ENCODE measurements at regions not wholly inside any gene's neighbourhood (a gene's known extent, or its start where the extent isn't known, plus 50 kb on each side); places are given as distances from the start of the nearest gene placed in this dataset.

DNA sequence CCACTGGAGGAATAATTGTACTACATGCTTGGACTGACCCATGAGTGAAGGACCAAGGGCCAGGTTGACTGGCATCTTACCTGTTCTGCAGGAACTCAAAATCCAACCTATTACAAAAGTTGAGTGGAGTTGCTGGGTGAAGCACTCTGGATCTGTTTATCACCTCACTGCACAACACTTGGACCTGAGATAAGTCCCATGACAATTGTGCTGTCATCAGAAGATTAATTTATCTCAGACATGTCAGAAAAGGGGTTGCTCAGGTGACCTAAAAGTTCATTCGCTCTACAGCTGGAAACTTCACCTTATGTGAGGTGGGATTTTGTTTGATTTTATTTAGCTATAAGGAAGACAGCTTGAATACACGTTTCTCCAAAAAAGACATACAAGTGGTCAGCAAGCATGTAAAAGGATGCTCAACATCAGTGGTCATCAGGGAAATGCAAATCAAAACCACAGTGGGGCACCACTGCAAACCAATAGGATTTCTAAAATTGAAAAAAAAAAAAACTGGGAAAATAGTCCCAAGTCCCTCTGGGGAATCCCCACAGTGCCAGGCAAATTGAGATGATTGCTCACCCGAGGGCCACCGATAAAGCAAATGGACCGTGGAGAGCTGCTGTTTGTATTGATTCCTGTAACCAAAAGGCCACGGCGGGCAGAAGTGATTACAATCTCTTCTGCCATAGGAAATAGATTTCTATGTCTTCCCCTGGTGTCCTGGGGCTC, 65.8 kb upstream of the SLC35F5 start:
- TF ChIP-seq, protein P1, sequence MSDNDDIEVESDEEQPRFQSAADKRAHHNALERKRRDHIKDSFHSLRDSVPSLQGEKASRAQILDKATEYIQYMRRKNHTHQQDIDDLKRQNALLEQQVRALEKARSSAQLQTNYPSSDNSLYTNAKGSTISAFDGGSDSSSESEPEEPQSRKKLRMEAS (IDR thresholded peaks at IDR 0.05) = no peak
- no peak for TF ChIP-seq USF1 (IDR thresholded peaks at IDR 0.05)
- TF ChIP-seq FOXM1 (IDR thresholded peaks at IDR 0.05; ENCODE audit: borderline replicate concordance, low read depth) = no peak
- TF ChIP-seq REST (IDR thresholded peaks at IDR 0.05; ENCODE audit: low read depth) = no peak
- TF ChIP-seq EGR1 (IDR thresholded peaks at IDR 0.05) = no peak
- TF ChIP-seq NFIC (IDR thresholded peaks at IDR 0.05) = no peak
- no peak for TF ChIP-seq RAD21 (IDR thresholded peaks at IDR 0.05; ENCODE audit: low read depth)
- no peak for TF ChIP-seq TAF1 (IDR thresholded peaks at IDR 0.05; ENCODE audit: low read depth)
- TF ChIP-seq TCF12 (IDR thresholded peaks at IDR 0.05; ENCODE audit: low read depth) = no peak
- TF ChIP-seq CREB1 (IDR thresholded peaks at IDR 0.05; ENCODE audit: low read depth) = no peak
- TF ChIP-seq YY1 (IDR thresholded peaks at IDR 0.05; ENCODE audit: low read depth) = no peak
- no peak for TF ChIP-seq TEAD4 (IDR thresholded peaks at IDR 0.05)
- TF ChIP-seq EP300 (IDR thresholded peaks at IDR 0.05; ENCODE audit: borderline replicate concordance) = no peak
- no peak for TF ChIP-seq CEBPB (IDR thresholded peaks at IDR 0.05)
- TF ChIP-seq ZBTB7A (IDR thresholded peaks at IDR 0.05; ENCODE audit: low read depth) = no peak

GRCh38 chr2:113818382-113818951, 62.0 kb upstream of the SLC35F5 start:
- TF ChIP-seq NFIC (IDR thresholded peaks at IDR 0.05) (peak; percentile 76), TAF1 (IDR thresholded peaks at IDR 0.05; ENCODE audit: low read depth) (no peak), FOXM1 (IDR thresholded peaks at IDR 0.05; ENCODE audit: borderline replicate concordance, low read depth) (no peak), EP300 (IDR thresholded peaks at IDR 0.05; ENCODE audit: borderline replicate concordance) (peak; percentile 41; the same call in 1 of the 2 replicates), TEAD4 (IDR thresholded peaks at IDR 0.05) (peak; percentile 85), REST (IDR thresholded peaks at IDR 0.05; ENCODE audit: low read depth) (no peak)
- TF ChIP-seq, protein P1 (IDR thresholded peaks at IDR 0.05) = peak; percentile 66

GRCh38 chr2:113812204-113812603, 55.8 kb upstream of the SLC35F5 start:
- no peak for TF ChIP-seq USF1 (IDR thresholded peaks at IDR 0.05)
- no peak for TF ChIP-seq TEAD4 (IDR thresholded peaks at IDR 0.05)
- no peak for TF ChIP-seq CEBPB (IDR thresholded peaks at IDR 0.05)
- TF ChIP-seq EP300 (IDR thresholded peaks at IDR 0.05; ENCODE audit: borderline replicate concordance) = no peak
- TF ChIP-seq, protein P1 (IDR thresholded peaks at IDR 0.05) = no peak
- TF ChIP-seq FOXM1 (IDR thresholded peaks at IDR 0.05; ENCODE audit: borderline replicate concordance, low read depth) = no peak
- TF ChIP-seq TAF1 (IDR thresholded peaks at IDR 0.05; ENCODE audit: low read depth) = no peak
- TF ChIP-seq YY1 (IDR thresholded peaks at IDR 0.05; ENCODE audit: low read depth) = no peak
- no peak for TF ChIP-seq REST (IDR thresholded peaks at IDR 0.05; ENCODE audit: low read depth)
- TF ChIP-seq TCF12 (IDR thresholded peaks at IDR 0.05; ENCODE audit: low read depth) = no peak
- TF ChIP-seq ZBTB7A (IDR thresholded peaks at IDR 0.05; ENCODE audit: low read depth) = no peak
- TF ChIP-seq RAD21 (IDR thresholded peaks at IDR 0.05; ENCODE audit: low read depth) = no peak
- TF ChIP-seq EGR1 (IDR thresholded peaks at IDR 0.05) = no peak
- no peak for TF ChIP-seq CREB1 (IDR thresholded peaks at IDR 0.05; ENCODE audit: low read depth)
- TF ChIP-seq NFIC (IDR thresholded peaks at IDR 0.05) = no peak
